Endothelial cell of umbilical vein (primary cell): ENCODE measurements at regions not wholly inside any gene's neighbourhood (a gene's known extent, or its start where the extent isn't known, plus 50 kb on each side); places are given as distances from the start of the nearest gene placed in this dataset.

Experiments used
- BruUV-seq: library from RNA; stranded (reverse); fragments of 400-500 nt; replicated peaks from 2 replicates; lab custom pipeline; 2021; lab: Mats Ljungman, UMichigan
- CTCF ChIA-PET: fragments of 300-600, 350-600 bp; sonication (Branson Sonifier 250); formaldehyde crosslinking; loops from one replicate; lab custom pipeline; 2021; ENCODE audit warnings: antibody characterized with exemption, inconsistent platforms; lab: Charles Lee
- POLR2A ChIA-PET: fragments of 300-600, 350-600 bp; sonication (Branson Sonifier 250); formaldehyde crosslinking; loops from one replicate; lab custom pipeline; 2021; ENCODE audit warnings: antibody characterized with exemption, inconsistent platforms; lab: Charles Lee
- DNase-seq: peaks from one replicate; pipeline ENCODE4 v3.0.0-alpha.2; 2011; ENCODE audit warnings: low read depth, low spot score
- FAIRE-seq: peaks from 2 replicates; lab custom pipeline; 2011; peaks lifted over from hg19 to GRCh38; lab: Jason Lieb, UNC
- H2AFZ ChIP-seq: 2 replicates; pipeline ENCODE4 v1.6.0; 2012; ENCODE audit warnings: low read depth, low read length, control low read depth, inconsistent platforms
- H3K27ac ChIP-seq: 2 replicates; pipeline ENCODE4 v1.5.1; 2011; ENCODE audit warnings: low read depth, mild to moderate bottlenecking, control low read depth, low read length, moderate library complexity; ENCODE audit not compliant: insufficient read depth
- H3K27me3 ChIP-seq, 2 experiments: 2 replicates each; pipeline versions ENCODE4 v1.6.0 to v1.6.1; 2011; ENCODE audit warnings: low read length in 2 of 2, mixed read lengths in 1 of 2; ENCODE audit not compliant: control insufficient read depth in 2 of 2, insufficient read depth in 2 of 2
- H3K36me3 ChIP-seq, 2 experiments: 2 replicates in 1 of 2; 3 replicates in 1 of 2; pipeline ENCODE4 v1.5.1; 2011; ENCODE audit warnings: low read length in 2 of 2, mild to moderate bottlenecking in 1 of 2, moderate library complexity in 1 of 2; ENCODE audit not compliant: control insufficient read depth in 2 of 2, insufficient read depth in 2 of 2; ENCODE audit errors: extremely low read depth in 1 of 2
- H3K4me1 ChIP-seq: 3 replicates; pipeline ENCODE4 v1.5.1; 2011; ENCODE audit warnings: mild to moderate bottlenecking, low read length; ENCODE audit not compliant: control insufficient read depth, insufficient read depth; ENCODE audit errors: extremely low read depth
- H3K4me2 ChIP-seq: 2 replicates; pipeline ENCODE4 v1.6.1; 2011; ENCODE audit warnings: low read length, control low read depth, mixed read lengths; ENCODE audit not compliant: insufficient read depth
- H3K4me3 ChIP-seq, 3 experiments: fragments of 200-600 bp in 1 of 3; sonication (generic), shearing (Covaris generic) in 1 of 3; replicated peaks in 1 of 3; 2 replicates each; pipeline ENCODE4 v1.5.1; 2011 to 2016; ENCODE audit warnings: control low read depth in 3 of 3, low read length in 3 of 3, mild to moderate bottlenecking in 2 of 3, inconsistent platforms in 1 of 3, low read depth in 1 of 3, moderate library complexity in 1 of 3; ENCODE audit not compliant: insufficient read depth in 1 of 3
- H3K79me2 ChIP-seq: 2 replicates; pipeline ENCODE4 v1.6.0; 2012; ENCODE audit warnings: low read length, inconsistent platforms; ENCODE audit not compliant: control insufficient read depth, insufficient read depth
- H3K9ac ChIP-seq: replicated peaks from 2 replicates; pipeline ENCODE3; 2011; ENCODE audit warnings: low read length, control low read depth; ENCODE audit not compliant: insufficient read depth; ENCODE audit errors: extremely low read depth
- H3K9me1 ChIP-seq: replicated peaks from 3 replicates; pipeline ENCODE4 v1.6.0; 2011; ENCODE audit warnings: mild to moderate bottlenecking, low read length; ENCODE audit not compliant: control insufficient read depth, insufficient read depth; ENCODE audit errors: extremely low read depth
- H3K9me3 ChIP-seq: replicated peaks from 2 replicates; pipeline ENCODE4 v1.5.1; 2012; ENCODE audit warnings: low read length, inconsistent platforms; ENCODE audit not compliant: control insufficient read depth, insufficient read depth
- H4K20me1 ChIP-seq: replicated peaks from 2 replicates; pipeline ENCODE3; 2011; ENCODE audit warnings: mild to moderate bottlenecking, low read length; ENCODE audit not compliant: control insufficient read depth, insufficient read depth; ENCODE audit errors: extremely low read depth
- CTCF ChIP-seq, 2 donors: IDR thresholded peaks; 1 replicate in 1 of 2; 2 replicates in 1 of 2; pipeline ENCODE4 v1.5.1; 2011; ENCODE audit warnings: low read length in 2 of 2, mild to moderate bottlenecking in 2 of 2, moderate library complexity in 2 of 2, control low read depth in 1 of 2, inconsistent platforms in 1 of 2, low read depth in 1 of 2; ENCODE audit not compliant: insufficient read depth in 1 of 2; ENCODE audit errors: extremely low read depth in 1 of 2
- EZH2 ChIP-seq: IDR thresholded peaks from 2 replicates; pipeline ENCODE4 v1.6.1; 2012; ENCODE audit warnings: borderline replicate concordance, low read depth, mild to moderate bottlenecking, moderate library complexity, low read length, inconsistent platforms; ENCODE audit not compliant: severe bottlenecking
- FOS ChIP-seq: IDR thresholded peaks from 2 replicates; pipeline ENCODE4 v1.6.1; 2011; ENCODE audit warnings: mild to moderate bottlenecking, low read length, moderate library complexity, borderline replicate concordance; ENCODE audit not compliant: insufficient read depth
- GATA2 ChIP-seq: IDR thresholded peaks from 2 replicates; pipeline ENCODE4 v1.7.0; 2011; ENCODE audit warnings: low read depth, mild to moderate bottlenecking, moderate library complexity, mixed read lengths, low read length; ENCODE audit not compliant: insufficient read length, insufficient read depth
- JUN ChIP-seq: IDR thresholded peaks from 2 replicates; pipeline ENCODE4 v1.6.1; 2011; ENCODE audit warnings: borderline replicate concordance, low read depth; ENCODE audit not compliant: insufficient read length, insufficient read depth
- MYC ChIP-seq: IDR thresholded peaks from one replicate; pipeline ENCODE4 v1.6.1; 2011; ENCODE audit warnings: mild to moderate bottlenecking, low read depth, low read length
- POLR2A ChIP-seq: IDR thresholded peaks from 2 replicates; pipeline ENCODE4 v1.6.1; 2012; ENCODE audit warnings: low read depth, mild to moderate bottlenecking, control low read depth, low read length
- POLR2AphosphoS5 ChIP-seq: IDR thresholded peaks from 2 replicates; pipeline ENCODE4 v1.6.1; 2012; ENCODE audit warnings: low read depth, mild to moderate bottlenecking, control low read depth, low read length, moderate library complexity; ENCODE audit not compliant: insufficient read depth
- dilution Hi-C: fragments of 300-500 bp; cut with MboI; formaldehyde crosslinking; loops from one replicate; pipeline ENCODE4 v1.15.0; 2019; ENCODE audit warnings: low sequenced_read_pairs; ENCODE audit not compliant: extremely low pct_ligation_motif_present
- intact Hi-C: fragments of 100-400 bp; cut with micrococcal nuclease; formaldehyde crosslinking; loops from one replicate; pipeline ENCODE4 v1.10.0; 2022
- TF ChIP-seq, protein P1 (sequence below): IDR thresholded peaks from 2 replicates; pipeline ENCODE4 v1.6.1; 2011; ENCODE audit not compliant: insufficient read depth, insufficient read length

DNA sequence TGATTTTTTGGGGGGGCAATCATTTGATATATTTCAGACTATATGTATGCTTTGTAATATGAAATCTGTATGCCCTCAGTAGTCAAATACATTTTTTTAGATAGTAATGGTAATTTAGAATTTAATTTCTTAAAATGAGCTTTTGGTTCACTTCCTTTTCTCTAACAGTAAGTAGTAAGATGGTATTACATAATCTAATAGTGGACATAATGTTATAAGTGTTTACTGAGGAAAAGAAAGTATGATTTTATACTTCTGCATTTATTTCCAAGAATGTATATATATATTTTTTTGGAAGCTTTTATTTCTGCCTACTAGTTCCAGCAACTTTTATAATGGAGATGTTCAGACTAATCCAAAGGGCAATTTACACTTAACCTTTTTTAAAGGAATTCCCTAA is 1450.7 kb upstream of the TENM3 start:
- no peaks in the 10 kb centered on the region for H3K79me2 ChIP-seq
- FAIRE-seq (no peak), DNase-seq (no peak)
- BruUV-seq: no TSS peak
- H3K36me3 ChIP-seq: no peaks in the 10 kb centered on the region
- H3K4me3 ChIP-seq: no peak overlapping the region
- H3K27ac ChIP-seq: no peak overlapping the region
- TF ChIP-seq FOS (no peak), EZH2 (no peak), GATA2 (no peak), CTCF (IDR thresholded peaks at IDR 0.05; ENCODE audit: extremely low read depth in 1 of 2, insufficient read depth in 1 of 2, low read depth in 1 of 2, low read length in 2 of 2) (no peak), MYC (no peak), JUN (no peak), POLR2AphosphoS5 (no peak), POLR2A (no peak)
- TF ChIP-seq, protein P1, sequence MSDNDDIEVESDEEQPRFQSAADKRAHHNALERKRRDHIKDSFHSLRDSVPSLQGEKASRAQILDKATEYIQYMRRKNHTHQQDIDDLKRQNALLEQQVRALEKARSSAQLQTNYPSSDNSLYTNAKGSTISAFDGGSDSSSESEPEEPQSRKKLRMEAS: no peak
- peaks cover 14% of the 10 kb centered on the region for H3K9me3 ChIP-seq
- dilution Hi-C loops (no loop called here), intact Hi-C loops (no loop called here)
- H2AFZ ChIP-seq: no peak overlapping the region
- H3K9ac ChIP-seq: no peak overlapping the region
- H3K9me1 ChIP-seq: no peaks in the 10 kb centered on the region
- H3K4me1 ChIP-seq: no peaks in the 10 kb centered on the region
- H4K20me1 ChIP-seq: no peaks in the 10 kb centered on the region
- POLR2A ChIA-PET: no interaction called here
- H3K27me3 ChIP-seq: no peaks in the 10 kb centered on the region
- no peak overlapping the region for H3K4me2 ChIP-seq
- CTCF ChIA-PET: no interaction called here
